Heart right ventricle (tissue), 16 donors: ENCODE measurements at regions not wholly inside any gene's neighbourhood (a gene's known extent, or its start where the extent isn't known, plus 50 kb on each side); places are given as distances from the start of the nearest gene placed in this dataset.
"Not testable (repeated sequence)": the region's sequence is repeated elsewhere in the genome, so short reads cannot be mapped to it uniquely, and the experiment has no call there.

Experiments
- ATAC-seq, 8 donors: fragments of 200-7000 bp; cut with Tn5 transposase; one replicate each; pipeline ENCODE4 v1.9.1; 2020; ENCODE audit warnings: mild to moderate bottlenecking in 8 of 8, moderate library complexity in 8 of 8, moderate number of reproducible peaks in 1 of 8
- DNase-seq, 2 donors: peaks; one replicate each; pipeline ENCODE4 v3.0.0-alpha.2; 2020
- H3K27ac ChIP-seq, 10 donors: fragments of 200-600 bp; sonication (generic) in 2 of 10; one replicate each; pipeline versions ENCODE4 v1.5.0 to v1.8.0; 2020 to 2022; ENCODE audit warnings: mild to moderate bottlenecking in 3 of 10
- H3K27me3 ChIP-seq, 7 donors: fragments of 200-600 bp; one replicate each; pipeline ENCODE4 v1.8.0; 2021 to 2022; ENCODE audit warnings: mild to moderate bottlenecking in 2 of 7
- H3K36me3 ChIP-seq, 9 donors: fragments of 200-600 bp; sonication (generic) in 1 of 9; one replicate each; pipeline versions ENCODE4 v1.5.0 to v1.8.0; 2020 to 2022; ENCODE audit warnings: mild to moderate bottlenecking in 2 of 9
- H3K4me1 ChIP-seq, 9 donors: fragments of 200-600 bp; sonication (generic) in 1 of 9; one replicate each; pipeline versions ENCODE4 v1.5.0 to v1.8.0; 2020 to 2022; ENCODE audit warnings: mild to moderate bottlenecking in 4 of 9
- H3K4me3 ChIP-seq, 10 donors: fragments of 200-600 bp; sonication (generic) in 2 of 10; one replicate each; pipeline versions ENCODE4 v1.5.0 to v1.8.0; 2020 to 2022; ENCODE audit warnings: mild to moderate bottlenecking in 7 of 10, moderate library complexity in 2 of 10
- H3K9me3 ChIP-seq, 11 donors: fragments of 200-600 bp in 10 of 11; sonication (generic) in 2 of 11; one replicate each; pipeline versions ENCODE4 v1.5.0 to v1.8.0; 2013 to 2022; ENCODE audit warnings: mild to moderate bottlenecking in 2 of 11, control low read depth in 1 of 11, moderate library complexity in 1 of 11
- WGBS, 2 donors: extraction: QIAGEN DNeasy Blood & Tissue Kit; methylation state at CpG; one replicate each; pipeline ENCODE4 v1.1.7; 2013; ENCODE audit warnings: inconsistent platforms in 1 of 2; 5-methylcytosine and 5-hydroxymethylcytosine counted together
- intact Hi-C, 10 donors: fragments of 100-400 bp; cut with DNase I; formaldehyde crosslinking; loops; one replicate each; pipeline versions ENCODE4 v1.11.1 to v1.14.2; 2022
- donor health status: Arrhythmogenic right ventricular cardiomyopathy.
- donor health status: ischemic (EF 13 %, LVEDD 7.1; RV severe dilation, severe dysfunction).
- donor health status: healthy with polysubstance abuse.
- donor health status: DM: no; HTN: yes; CAD: no.
- donor health status: DM: no; HTN: no; CAD: no.
- donor health status: ischemic (EF 25% LVEDD 6.9; RV normal size, moderate dysfunction).
- donor health status: ischemic (EF 25% LVEDD 5.7; RV mildly dilated, moderate dysfunction).
- donor health status: healthy.
- donor health status: DM: yes; HTN: yes; CAD: no.
- donor health status: Ischemic cardiomyopathy.
- donor health status: ischemic (EF 35%, LVEDD 5.7; RV mildly dilated, moderate dysfunction).
- donor health status: nonischemic (EF 11% LVEDD 7.7; RV severe dilation, severe dysfunction).
- donor health status: DM: yes; HTN: yes; CAD: no.
- donor health status: PGD.
- donor health status: ischemic (EF 29% LVEDD 5.4; RV normal size, mild dysfunction).
- donor health status: nonischemic (EF 23%, LVEDD 6.1; RV moderate dilation, normal function).

- DNase-seq, H3K36me3 ChIP-seq, H3K9me3 ChIP-seq, H3K27ac ChIP-seq, intact Hi-C loops, H3K27me3 ChIP-seq, H3K4me1 ChIP-seq, H3K4me3 ChIP-seq, ATAC-seq: not testable (repeated sequence)
- no CpG with 5 or more reads among the region's 3 CpGs for WGBS, 2 donors
These were observed 188.8 kb downstream of the ANKRD36 start for GRCh38 chr2:97301771-97302170.
